ENCODE measurements at regions not wholly inside any gene's neighbourhood (a gene's known extent, or its start where the extent isn't known, plus 50 kb on each side); places are given as distances from the start of the nearest gene placed in this dataset.

DNA sequence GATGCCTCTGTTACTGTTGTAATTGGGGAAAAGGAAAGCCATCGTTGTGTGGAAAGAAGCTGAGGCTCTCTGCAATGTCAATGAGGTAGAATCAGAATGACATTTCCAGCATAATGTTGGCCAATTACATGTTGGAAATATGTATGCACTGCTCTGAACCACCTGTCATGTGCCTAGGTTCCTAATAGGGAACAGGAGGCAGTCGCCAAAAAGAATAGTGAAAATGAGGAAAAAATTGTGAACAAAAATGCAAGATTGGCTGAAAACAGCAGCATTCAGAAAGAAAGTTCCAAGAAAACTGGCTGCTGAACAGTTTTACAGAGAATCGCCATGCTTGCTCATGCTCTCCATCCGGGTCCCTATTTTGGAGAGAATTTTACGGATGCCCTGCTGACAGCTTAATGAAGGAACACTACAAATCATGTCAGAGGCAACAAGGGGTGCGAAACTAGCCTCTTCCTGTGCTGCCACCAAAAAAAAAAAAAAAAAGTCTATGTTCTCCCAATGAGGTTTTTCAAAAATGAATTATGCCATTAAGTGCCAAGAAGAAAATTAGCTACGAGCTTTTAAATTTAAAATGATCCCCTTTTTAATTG is 305.9 kb upstream of the ARRDC4 start:
- Histone ChIP-seq H3K4me1 (peaks cover 10% of the 10 kb centered on the region), H3K27me3 (ENCODE audit: low read depth) (peaks cover 39% of the 10 kb centered on the region), H3K4me3 (no peak overlapping the region), H3K36me3 (no peaks in the 10 kb centered on the region), H3K27ac (replicated peaks) (no peak overlapping the region), H3K9me3 (replicated peaks) (no peaks in the 10 kb centered on the region)
- no peak for DNase-seq
- TF ChIP-seq, protein P1, sequence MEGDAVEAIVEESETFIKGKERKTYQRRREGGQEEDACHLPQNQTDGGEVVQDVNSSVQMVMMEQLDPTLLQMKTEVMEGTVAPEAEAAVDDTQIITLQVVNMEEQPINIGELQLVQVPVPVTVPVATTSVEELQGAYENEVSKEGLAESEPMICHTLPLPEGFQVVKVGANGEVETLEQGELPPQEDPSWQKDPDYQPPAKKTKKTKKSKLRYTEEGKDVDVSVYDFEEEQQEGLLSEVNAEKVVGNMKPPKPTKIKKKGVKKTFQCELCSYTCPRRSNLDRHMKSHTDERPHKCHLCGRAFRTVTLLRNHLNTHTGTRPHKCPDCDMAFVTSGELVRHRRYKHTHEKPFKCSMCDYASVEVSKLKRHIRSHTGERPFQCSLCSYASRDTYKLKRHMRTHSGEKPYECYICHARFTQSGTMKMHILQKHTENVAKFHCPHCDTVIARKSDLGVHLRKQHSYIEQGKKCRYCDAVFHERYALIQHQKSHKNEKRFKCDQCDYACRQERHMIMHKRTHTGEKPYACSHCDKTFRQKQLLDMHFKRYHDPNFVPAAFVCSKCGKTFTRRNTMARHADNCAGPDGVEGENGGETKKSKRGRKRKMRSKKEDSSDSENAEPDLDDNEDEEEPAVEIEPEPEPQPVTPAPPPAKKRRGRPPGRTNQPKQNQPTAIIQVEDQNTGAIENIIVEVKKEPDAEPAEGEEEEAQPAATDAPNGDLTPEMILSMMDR (IDR thresholded peaks at IDR 0.05; ENCODE audit: borderline replicate concordance): no peak
- intact Hi-C loops (cut with micrococcal nuclease): no loop called here

DNA sequence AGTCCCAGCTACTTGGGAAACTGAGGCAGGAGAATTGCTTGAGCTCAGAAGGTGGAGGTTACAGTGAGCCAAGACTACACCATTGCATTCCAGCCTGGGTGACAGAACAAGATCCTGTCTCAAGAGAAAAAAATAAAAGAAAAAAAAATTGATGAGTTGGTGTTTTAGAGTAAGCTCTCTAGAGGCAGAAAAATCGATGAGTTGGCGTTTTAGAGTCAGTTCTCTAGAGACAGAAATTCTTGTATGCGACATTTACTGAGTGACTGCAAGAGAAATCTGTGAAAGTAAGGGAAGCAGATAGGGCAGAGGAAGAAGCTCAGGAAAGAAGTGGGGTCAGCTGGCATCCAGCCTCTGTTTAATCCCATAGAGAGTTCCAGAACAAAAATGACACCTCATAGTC is 298.7 kb upstream of the ARRDC4 start:
- intact Hi-C loops (cut with micrococcal nuclease): no loop called here
- H3K4me1 ChIP-seq: no peaks in the 10 kb centered on the region
- no peak for DNase-seq
- TF ChIP-seq, protein P1 (IDR thresholded peaks at IDR 0.05; ENCODE audit: borderline replicate concordance): no peak
- H3K27ac ChIP-seq (replicated peaks): no peak overlapping the region
- no peaks in the 10 kb centered on the region for H3K27me3 ChIP-seq (ENCODE audit: low read depth)
- H3K4me3 ChIP-seq: no peak overlapping the region
- no peaks in the 10 kb centered on the region for H3K36me3 ChIP-seq
- no peaks in the 10 kb centered on the region for H3K9me3 ChIP-seq (replicated peaks)

DNA sequence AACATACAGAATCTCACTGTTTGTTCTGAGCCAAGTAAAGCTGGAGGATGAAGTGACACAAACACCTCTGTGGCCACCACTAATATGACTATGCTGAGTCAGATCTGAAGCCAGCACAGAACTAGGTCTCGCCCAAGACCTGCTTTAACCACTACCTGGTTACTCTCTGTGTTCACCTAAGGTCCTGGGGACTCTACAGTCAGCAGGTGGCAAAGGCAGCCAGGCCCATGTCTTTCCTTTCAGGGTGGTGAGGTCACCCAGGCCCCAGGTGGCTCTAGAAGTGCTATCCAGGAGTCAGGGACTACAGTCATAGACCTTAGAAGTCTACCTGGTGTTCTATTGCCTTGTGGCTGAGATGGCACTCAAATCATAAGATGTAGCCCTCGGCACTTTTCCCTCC is 287.9 kb upstream of the ARRDC4 start:
- Histone ChIP-seq H3K27ac (replicated peaks) (no peak overlapping the region), H3K27me3 (ENCODE audit: low read depth) (no peaks in the 10 kb centered on the region), H3K4me1 (no peaks in the 10 kb centered on the region), H3K36me3 (no peaks in the 10 kb centered on the region), H3K9me3 (replicated peaks) (peaks cover 3% of the 10 kb centered on the region), H3K4me3 (no peak overlapping the region)
- no peak for DNase-seq
- TF ChIP-seq, protein P1 (IDR thresholded peaks at IDR 0.05; ENCODE audit: borderline replicate concordance): no peak
- intact Hi-C loops (cut with micrococcal nuclease): no loop called here

DNA sequence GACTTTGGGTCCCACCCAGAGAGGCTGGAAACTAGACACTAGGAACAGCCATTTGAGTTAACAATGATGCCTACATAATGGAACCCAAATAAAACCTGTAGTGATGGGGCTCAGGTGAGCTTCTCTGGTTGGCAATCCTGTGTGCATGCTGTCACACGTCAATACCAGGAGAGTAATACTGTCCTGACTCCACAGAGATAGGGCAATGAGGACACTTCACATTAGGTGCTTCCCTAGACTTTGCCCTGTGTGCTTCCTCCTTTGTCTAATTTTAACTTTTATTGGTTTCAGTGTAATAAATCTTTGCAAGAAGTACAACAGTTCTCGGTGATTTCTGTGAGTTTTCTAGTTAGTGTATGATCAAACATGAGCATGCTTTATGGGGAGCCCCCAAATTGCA is 281.8 kb upstream of the ARRDC4 start:
- H3K36me3 ChIP-seq: no peaks in the 10 kb centered on the region
- no peak overlapping the region for H3K27ac ChIP-seq (replicated peaks)
- H3K4me1 ChIP-seq: no peaks in the 10 kb centered on the region
- intact Hi-C loops (cut with micrococcal nuclease): no loop called here
- DNase-seq: no peak
- H3K27me3 ChIP-seq (ENCODE audit: low read depth): no peaks in the 10 kb centered on the region
- TF ChIP-seq, protein P1 (IDR thresholded peaks at IDR 0.05; ENCODE audit: borderline replicate concordance): no peak
- no peak overlapping the region for H3K4me3 ChIP-seq
- H3K9me3 ChIP-seq (replicated peaks): no peaks in the 10 kb centered on the region

DNA sequence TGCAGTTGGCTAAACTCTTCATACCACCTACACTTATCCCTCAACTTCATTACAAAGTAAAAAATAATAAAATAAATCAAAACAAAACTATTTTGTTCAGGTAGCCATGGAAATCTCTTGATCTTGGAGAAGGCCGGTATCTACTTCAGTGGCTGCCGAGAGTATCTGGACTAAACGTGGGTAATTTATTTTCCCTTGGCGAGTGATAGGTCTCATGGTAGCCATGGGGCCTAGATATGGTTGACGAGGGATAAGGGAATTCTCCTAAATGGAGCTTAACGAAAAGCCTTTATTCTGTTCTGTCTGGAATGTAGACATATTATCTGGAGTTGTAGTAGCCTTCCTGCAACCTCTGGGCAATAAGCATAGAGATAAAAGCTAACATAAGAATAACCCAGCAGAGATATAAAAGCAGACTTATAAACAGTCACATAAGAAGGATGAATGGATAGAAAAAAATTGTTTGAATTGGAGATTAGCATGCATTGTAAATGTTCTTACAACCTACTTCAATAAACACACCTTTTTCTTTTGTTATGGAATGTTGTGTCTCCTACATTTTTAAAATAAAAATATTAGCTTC is 281.3 kb upstream of the ARRDC4 start:
- H3K4me3 ChIP-seq: no peak overlapping the region
- H3K27ac ChIP-seq (replicated peaks): no peak overlapping the region
- H3K4me1 ChIP-seq: no peaks in the 10 kb centered on the region
- no peaks in the 10 kb centered on the region for H3K9me3 ChIP-seq (replicated peaks)
- H3K27me3 ChIP-seq (ENCODE audit: low read depth): no peaks in the 10 kb centered on the region
- intact Hi-C loops (cut with micrococcal nuclease): no loop called here
- DNase-seq: no peak
- H3K36me3 ChIP-seq: no peaks in the 10 kb centered on the region
- TF ChIP-seq, protein P1 (IDR thresholded peaks at IDR 0.05; ENCODE audit: borderline replicate concordance): no peak
